Stimulated activated effector memory CD8-positive, alpha-beta T cell treated with anti-CD3 and anti-CD28 coated beads, Interleukin-12 subunit alpha, Interleukin-12 subunit beta, amount 100 ng/mL, for 72 hours (primary cell): ENCODE measurements at regions not wholly inside any gene's neighbourhood (a gene's known extent, or its start where the extent isn't known, plus 50 kb on each side); places are given as distances from the start of the nearest gene placed in this dataset.
"Not testable (repeated sequence)": the region's sequence is repeated elsewhere in the genome, so short reads cannot be mapped to it uniquely, and the experiment has no call there.

Source experiments
- ATAC-seq: fragments of 150-1000 bp; cut with Tn5 transposase; 2 replicates; pipeline ENCODE4 v1.10.0; 2021
- DNase-seq, 2 donors: peaks; one replicate each; pipeline ENCODE4 v3.0.0; 2021 to 2022; ENCODE audit warnings: low spot score in 2 of 2
- H3K27ac Mint-ChIP-seq: one replicate; pipeline ENCODE4 v1.8.0; 2022; ENCODE audit warnings: mild to moderate bottlenecking, mixed read lengths
- H3K36me3 Mint-ChIP-seq: one replicate; pipeline ENCODE4 v1.8.0; 2022; ENCODE audit warnings: mild to moderate bottlenecking, mixed read lengths
- H3K4me1 Mint-ChIP-seq: one replicate; pipeline ENCODE4 v1.8.0; 2022; ENCODE audit warnings: mixed read lengths
- H3K4me3 Mint-ChIP-seq: one replicate; pipeline ENCODE4 v1.8.0; 2022; ENCODE audit warnings: mild to moderate bottlenecking, mixed read lengths
- H3K9me3 Mint-ChIP-seq: one replicate; pipeline ENCODE4 v1.8.0; 2022; ENCODE audit warnings: mixed read lengths

DNA sequence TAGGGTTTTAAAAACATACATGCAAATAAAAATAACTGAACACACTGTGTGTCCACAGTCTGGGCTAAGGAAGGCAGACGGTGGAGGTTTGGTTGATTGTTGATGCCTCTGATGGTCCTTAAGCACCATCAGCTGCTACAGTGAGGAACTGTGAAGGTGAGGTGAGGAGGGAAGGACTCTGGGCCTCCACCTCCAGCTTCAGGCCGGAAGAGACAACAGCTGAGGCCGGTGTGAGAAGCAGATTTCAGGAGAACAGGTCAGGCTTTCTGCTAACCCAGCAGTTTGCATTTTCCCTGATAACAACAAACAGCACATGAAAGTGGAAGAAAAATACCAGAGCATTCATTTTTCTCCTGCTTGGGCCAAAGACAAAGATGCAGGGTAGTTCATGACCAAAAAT is 189.9 kb upstream of the AJAP1 start:
- ATAC-seq (no peak), DNase-seq (no peak)
- Mint-ChIP-seq H3K4me3 (no peak overlapping the region), H3K27ac (no peak overlapping the region), H3K4me1 (no peaks in the 10 kb centered on the region), H3K9me3 (no peaks in the 10 kb centered on the region), H3K36me3 (no peaks in the 10 kb centered on the region)

DNA sequence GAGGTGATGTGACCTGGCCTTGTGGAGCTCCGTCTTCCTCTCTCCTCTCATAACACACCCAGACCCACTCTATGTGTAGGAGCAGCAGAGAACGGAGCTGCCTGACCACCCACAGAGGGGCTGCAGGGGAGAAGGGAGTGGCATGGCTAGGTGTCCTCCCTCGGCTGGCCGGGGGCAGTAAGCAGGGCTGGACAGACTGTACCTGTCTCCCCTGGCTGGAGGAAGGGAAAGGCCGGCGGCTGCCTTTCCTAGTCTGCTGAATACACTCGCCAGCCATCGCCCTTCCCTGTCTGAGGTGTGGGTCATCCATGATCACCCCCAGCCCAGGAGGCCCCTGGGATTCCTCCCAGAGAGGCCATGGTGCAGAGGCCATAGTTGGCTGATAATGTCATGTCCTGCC is 187.2 kb upstream of the AJAP1 start:
- H3K4me1 Mint-ChIP-seq: no peaks in the 10 kb centered on the region
- H3K9me3 Mint-ChIP-seq: no peaks in the 10 kb centered on the region
- no peak for DNase-seq
- ATAC-seq: no peak
- H3K36me3 Mint-ChIP-seq: no peaks in the 10 kb centered on the region
- H3K4me3 Mint-ChIP-seq: no peak overlapping the region
- H3K27ac Mint-ChIP-seq: no peak overlapping the region

DNA sequence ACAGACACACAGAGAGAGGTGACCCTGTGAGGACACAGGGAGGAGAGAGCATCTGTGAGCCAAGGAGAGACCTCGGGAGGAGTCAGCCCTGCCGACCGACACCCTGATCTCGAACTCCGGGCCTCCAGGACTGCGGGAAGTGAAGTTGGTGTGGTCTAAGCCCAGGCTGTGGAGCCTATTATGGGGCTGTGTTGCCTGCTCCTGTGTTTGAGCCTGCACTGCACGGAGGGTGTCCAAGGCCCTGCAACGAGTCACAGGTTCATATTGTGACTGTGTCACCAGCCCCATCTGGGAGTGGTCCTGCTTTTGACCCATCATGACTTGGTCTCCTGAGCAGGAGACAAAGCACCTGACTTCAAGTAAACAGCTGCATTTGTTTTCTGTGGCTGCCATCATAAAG is 186.0 kb upstream of the AJAP1 start:
- ATAC-seq (peak; percentile 25), DNase-seq (no peak)
- Mint-ChIP-seq H3K4me3 (no peak overlapping the region), H3K9me3 (no peaks in the 10 kb centered on the region), H3K4me1 (no peaks in the 10 kb centered on the region), H3K36me3 (no peaks in the 10 kb centered on the region), H3K27ac (no peak overlapping the region)

DNA sequence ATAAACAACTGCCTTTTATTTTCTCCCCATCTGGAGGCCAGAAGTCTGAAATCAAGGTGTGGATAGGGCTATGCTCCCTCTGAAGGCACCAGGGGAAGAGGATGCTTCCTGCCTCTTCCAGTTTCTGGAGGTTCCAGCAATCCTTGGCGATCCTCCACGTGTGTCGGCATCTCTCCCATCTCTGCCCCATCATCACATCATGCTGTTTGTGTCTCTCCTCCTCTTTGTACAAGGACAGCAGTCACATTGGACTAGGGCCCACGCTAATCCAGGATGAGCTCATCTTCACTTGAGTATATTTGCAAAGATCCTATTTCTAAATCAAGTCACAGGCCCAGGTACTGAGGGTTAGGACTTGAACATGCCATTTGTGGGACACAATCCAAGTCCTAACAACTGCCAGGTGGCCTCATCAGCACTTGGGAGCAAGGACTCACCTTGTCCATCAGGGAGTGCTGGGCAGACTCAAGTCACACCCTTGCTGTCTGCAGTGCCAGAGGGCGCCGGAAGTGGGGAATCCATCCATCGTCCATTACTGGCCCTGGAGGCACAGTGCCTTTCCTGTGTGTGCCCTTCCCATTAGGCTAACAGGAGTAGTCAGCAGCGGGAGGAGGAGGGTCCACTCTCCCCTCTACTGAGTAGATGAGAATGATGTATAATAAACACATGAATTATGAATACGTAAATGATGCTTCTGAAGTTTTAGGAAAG is 185.4 kb upstream of the AJAP1 start:
- H3K4me3 Mint-ChIP-seq: no peak overlapping the region
- no peaks in the 10 kb centered on the region for H3K4me1 Mint-ChIP-seq
- DNase-seq (no peak), ATAC-seq (no peak)
- H3K36me3 Mint-ChIP-seq: no peaks in the 10 kb centered on the region
- H3K9me3 Mint-ChIP-seq: no peaks in the 10 kb centered on the region
- no peak overlapping the region for H3K27ac Mint-ChIP-seq

DNA sequence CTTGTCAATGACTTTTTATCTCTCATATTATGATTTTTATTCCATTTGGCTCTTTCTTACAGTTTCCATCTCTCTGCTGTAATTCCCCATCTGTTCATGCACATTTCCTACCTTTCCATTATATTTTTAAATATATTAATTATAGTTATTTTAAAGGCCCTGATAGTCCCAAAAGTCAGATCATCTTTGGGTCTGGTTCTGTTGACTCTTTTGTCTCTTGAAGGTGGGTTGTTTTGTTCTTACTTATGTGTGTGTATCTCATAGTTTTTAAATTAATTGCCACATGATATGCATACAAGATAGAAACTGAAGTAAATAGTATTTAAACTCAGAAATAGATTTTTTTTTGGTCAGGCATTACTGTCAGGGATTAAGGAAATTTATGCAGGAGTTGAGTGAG is 178.0 kb upstream of the AJAP1 start:
- Mint-ChIP-seq H3K4me1 (no peaks in the 10 kb centered on the region), H3K36me3 (no peaks in the 10 kb centered on the region), H3K4me3 (no peak overlapping the region), H3K9me3 (peaks cover 3% of the 10 kb centered on the region), H3K27ac (no peak overlapping the region)
- DNase-seq: no peak
- no peak for ATAC-seq

DNA sequence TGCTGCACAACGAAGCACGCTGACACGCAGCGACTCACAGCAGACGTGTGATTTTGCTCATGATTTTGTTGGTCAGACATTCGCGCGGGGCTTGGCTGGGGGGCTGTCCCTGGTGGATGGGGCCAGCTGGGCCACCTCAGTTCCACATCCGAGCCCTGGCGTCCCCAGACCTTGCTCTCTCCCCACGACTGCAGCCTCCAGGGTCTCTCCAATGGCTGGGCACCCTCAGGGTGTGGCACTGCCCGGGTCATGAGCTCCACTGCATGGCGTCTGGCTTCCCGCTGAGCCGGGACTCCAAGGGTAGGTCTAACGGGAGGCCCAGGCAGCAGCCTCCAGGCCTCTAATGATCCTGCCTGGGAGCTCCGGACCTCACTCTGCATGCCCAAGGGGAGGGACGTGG is 173.0 kb upstream of the AJAP1 start:
- no peak overlapping the region for H3K4me3 Mint-ChIP-seq
- no peaks in the 10 kb centered on the region for H3K36me3 Mint-ChIP-seq
- H3K4me1 Mint-ChIP-seq: no peaks in the 10 kb centered on the region
- H3K27ac Mint-ChIP-seq: no peak overlapping the region
- no peak for DNase-seq
- H3K9me3 Mint-ChIP-seq: peaks cover 3% of the 10 kb centered on the region
- ATAC-seq: no peak

DNA sequence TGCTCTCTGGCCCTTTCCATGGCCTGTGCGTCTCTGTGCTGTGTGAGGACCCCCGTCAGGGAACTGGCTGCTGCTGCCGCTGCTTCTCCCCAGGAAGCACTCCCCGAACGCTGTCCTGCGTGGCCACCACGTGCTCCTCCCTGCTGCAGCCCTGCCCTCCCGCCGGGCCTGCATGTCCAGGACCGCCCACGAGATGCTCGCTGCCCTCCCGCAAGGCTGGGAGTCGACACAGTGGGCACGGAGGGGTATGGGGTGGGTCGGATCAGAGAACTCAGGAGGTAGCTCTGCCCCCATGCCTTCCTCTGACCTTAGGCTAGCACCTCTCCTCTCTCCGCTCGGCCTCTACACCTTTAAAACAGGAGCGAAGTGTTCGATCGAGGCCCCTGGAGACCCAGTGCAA is 171.9 kb upstream of the AJAP1 start:
- no peak overlapping the region for H3K4me3 Mint-ChIP-seq
- no peaks in the 10 kb centered on the region for H3K4me1 Mint-ChIP-seq
- no peaks in the 10 kb centered on the region for H3K9me3 Mint-ChIP-seq
- no peak for DNase-seq
- ATAC-seq: no peak
- H3K27ac Mint-ChIP-seq: no peak overlapping the region
- no peaks in the 10 kb centered on the region for H3K36me3 Mint-ChIP-seq

DNA sequence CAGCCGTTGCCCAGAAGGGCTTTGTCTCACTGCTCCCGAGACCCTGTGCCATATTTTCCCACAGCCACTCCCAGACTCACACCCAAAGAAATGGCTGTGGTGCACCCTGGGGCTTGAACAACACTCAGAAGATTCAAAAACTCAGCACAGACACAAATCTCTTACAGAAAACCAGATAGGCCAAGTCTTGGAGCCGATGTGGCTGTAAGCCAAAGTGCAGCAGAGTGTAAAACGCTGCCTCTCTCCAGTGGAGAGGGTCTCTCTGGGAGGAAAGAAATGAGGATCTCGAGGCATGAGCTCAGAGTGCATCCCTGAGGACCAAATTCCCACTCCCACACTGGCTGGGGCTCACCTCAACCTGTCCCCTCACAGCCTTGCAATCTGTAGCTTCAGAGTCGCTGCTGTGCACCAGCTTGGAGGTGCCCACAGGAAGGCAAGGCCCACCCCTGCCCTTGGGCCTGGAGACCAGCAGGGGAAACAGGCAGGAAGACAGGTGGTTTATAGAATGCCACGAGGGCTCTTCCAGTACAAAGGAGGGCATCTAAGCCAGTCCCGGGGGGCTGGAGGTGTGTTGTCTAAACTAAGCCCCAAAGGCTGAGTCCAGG is 171.3 kb upstream of the AJAP1 start:
- Mint-ChIP-seq H3K36me3 (no peaks in the 10 kb centered on the region), H3K9me3 (no peaks in the 10 kb centered on the region), H3K4me1 (no peaks in the 10 kb centered on the region), H3K27ac (no peak overlapping the region), H3K4me3 (no peak overlapping the region)
- ATAC-seq: no peak
- DNase-seq: no peak

DNA sequence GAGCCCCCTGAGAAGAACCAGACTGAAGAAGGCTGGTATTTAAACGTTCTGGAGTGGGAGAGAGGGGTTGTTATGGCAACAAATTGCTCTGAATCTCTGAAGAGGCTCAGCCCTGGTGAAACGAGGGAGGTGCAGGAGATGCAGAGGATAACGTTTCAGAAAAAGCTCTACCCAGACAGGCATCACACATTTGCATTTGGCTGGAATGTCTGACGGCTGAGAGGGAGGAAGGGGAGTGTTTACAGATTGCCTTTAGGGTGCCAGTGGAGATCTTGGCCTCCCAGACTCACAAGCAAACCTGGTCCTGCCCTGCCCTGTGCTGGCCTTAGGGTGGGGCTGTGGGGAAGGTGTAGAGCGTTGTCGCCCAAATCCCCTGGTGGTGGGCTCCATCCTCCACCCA is 169.0 kb upstream of the AJAP1 start:
- no peaks in the 10 kb centered on the region for H3K9me3 Mint-ChIP-seq
- H3K4me3 Mint-ChIP-seq: no peak overlapping the region
- H3K36me3 Mint-ChIP-seq: no peaks in the 10 kb centered on the region
- no peaks in the 10 kb centered on the region for H3K4me1 Mint-ChIP-seq
- H3K27ac Mint-ChIP-seq: no peak overlapping the region
- DNase-seq (no peak), ATAC-seq (no peak)

DNA sequence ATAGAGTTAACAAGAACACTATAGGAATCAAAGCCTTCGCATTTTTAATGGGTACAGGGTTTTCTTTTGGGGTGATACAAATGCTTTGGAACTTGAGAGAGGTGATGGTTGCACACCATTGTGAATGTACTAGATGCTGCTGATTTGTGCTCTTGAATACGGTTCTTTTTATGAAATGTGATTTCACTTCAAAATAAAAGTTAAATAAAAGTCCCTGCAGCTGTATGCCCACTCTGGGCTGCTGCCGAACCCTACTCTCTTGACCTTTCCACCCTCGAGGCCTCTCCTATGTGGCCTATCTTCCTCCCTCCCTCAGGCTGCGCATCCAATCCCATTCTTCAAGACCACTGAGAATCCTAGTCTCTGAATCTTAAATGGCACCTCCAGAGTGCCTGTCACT is 168.5 kb upstream of the AJAP1 start:
- ATAC-seq: no peak
- H3K36me3 Mint-ChIP-seq: no peaks in the 10 kb centered on the region

DNA sequence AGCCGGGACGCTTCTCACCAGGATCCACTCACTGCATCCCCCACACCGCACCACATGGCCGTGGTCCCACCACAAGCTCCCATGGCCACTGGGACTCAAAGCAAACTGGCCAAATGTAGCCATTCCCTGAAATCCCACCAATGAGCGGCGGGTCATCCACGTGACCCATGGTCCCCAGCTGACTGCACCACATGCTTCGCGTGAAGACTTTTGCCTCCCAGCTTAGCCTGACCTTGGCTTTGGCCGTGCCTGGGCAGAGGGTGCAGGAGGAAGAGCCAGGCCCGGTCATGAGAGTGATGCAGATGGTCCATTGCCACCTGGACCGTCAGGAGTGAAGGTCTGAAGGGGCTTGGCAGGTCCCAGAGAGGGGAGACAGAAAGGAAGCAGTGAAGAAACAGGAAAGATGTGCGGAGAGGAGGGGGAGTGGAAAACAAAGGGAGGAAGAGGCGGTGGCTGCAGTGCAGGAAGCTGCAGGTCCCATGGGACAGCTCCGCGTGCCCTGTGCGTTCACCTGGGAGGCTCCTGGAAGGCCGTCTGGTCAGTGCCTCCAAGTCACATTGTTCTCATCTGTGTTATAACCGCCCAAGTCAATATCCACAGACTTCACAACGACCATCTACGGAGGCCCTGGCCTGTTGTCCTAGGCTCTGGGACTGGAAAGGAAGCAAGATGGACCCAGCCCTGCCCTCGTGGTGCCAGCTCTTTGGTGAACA is 167.8 kb upstream of the AJAP1 start:
- Mint-ChIP-seq H3K4me3 (no peak overlapping the region), H3K27ac (no peak overlapping the region), H3K4me1 (no peaks in the 10 kb centered on the region), H3K9me3 (peaks cover 4% of the 10 kb centered on the region), H3K36me3 (no peaks in the 10 kb centered on the region)
- ATAC-seq (no peak), DNase-seq (no peak)

More for the DNA sequence above, 168.5 kb upstream of the AJAP1 start:
- Mint-ChIP-seq H3K4me1 (no peaks in the 10 kb centered on the region), H3K9me3 (no peaks in the 10 kb centered on the region), H3K4me3 (no peak overlapping the region), H3K27ac (no peak overlapping the region)
- DNase-seq: no peak

DNA sequence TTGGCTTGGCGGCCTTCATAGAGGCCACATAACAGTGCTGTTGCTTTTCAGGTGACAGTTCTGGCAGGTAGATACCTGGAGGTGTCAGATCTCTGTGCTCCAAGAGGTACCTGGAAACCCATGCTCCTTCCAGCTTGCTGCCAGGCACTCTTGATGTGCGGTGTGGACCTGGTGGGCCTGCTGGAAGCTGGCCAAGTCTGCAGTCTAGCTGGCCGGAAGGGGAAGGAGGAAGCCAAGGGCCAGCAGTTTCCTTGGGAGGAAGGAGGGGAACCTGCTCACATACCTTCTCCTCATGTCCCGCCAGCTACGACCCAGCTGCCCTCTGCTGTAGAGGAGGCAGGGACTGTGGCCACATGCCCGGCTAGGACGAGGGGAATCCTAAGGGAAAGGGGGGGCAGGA is 166.4 kb upstream of the AJAP1 start:
- Mint-ChIP-seq H3K4me3 (no peak overlapping the region), H3K27ac (no peak overlapping the region), H3K36me3 (no peaks in the 10 kb centered on the region), H3K9me3 (peaks cover 4% of the 10 kb centered on the region), H3K4me1 (no peaks in the 10 kb centered on the region)
- ATAC-seq: no peak
- DNase-seq: no peak

DNA sequence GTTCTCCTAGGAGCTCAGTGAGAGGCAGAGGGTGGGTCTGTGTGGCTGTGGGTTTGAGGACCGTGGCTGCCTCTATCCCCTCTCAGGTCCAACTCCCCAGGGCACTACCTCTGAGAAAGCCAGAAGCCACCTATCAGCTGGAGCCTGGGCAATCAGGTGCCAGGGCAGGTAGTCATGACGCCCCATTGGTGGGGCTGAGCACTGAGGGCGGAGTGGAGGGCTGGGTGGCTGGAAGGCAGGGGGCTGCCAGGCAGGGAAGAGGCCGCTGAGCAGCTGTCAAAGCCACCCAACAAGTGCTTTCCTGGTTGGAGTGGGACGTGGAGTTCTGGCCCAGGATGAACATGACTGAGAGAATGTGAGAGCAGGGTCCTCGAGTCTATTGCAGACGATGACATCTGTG is 164.9 kb upstream of the AJAP1 start:
- no peak for ATAC-seq
- Mint-ChIP-seq H3K27ac (no peak overlapping the region), H3K4me1 (no peaks in the 10 kb centered on the region), H3K36me3 (no peaks in the 10 kb centered on the region), H3K4me3 (no peak overlapping the region), H3K9me3 (peaks cover 4% of the 10 kb centered on the region)
- no peak for DNase-seq

DNA sequence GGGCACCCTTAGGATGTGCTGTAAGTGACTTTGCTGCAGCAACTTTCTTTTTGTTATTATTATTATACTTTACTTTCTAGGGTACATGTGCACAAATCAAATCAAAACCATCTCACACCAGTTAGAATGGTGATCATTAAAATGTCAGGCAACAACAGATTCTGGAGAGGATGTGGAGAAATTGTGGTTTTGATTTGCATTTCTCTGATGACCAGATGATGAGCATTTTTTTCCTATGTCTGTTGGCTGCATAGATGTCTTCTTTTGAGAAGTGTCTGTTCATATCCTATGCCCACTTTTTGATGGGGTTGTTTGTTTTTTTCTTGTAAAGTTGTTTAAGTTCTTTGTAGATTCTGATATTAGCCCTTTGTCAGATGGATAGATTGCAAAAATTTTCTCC is 164.4 kb upstream of the AJAP1 start:
- not testable (repeated sequence) for H3K9me3 Mint-ChIP-seq, H3K27ac Mint-ChIP-seq, H3K4me1 Mint-ChIP-seq, H3K4me3 Mint-ChIP-seq, ATAC-seq, DNase-seq, H3K36me3 Mint-ChIP-seq

DNA sequence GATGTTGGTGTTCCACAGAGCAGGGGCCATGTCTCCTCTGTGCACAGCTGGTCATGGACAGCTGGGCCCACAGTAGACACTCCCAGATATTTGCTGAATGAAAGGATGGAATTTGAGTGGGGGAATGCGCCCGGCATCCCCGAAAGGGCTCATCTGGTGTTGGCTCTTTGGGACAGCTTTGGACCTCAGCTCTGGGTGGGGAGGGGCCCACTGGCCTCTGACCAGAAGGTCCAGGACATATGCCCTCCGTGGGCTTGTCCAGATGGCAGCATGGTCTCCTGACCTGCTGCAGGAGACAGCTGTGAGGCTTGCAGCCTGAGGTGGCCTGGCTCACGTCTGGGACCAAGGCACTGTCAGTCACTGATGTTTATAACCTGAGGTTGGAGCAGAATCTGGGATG is 160.4 kb upstream of the AJAP1 start:
- Mint-ChIP-seq H3K4me3 (no peak overlapping the region), H3K4me1 (no peaks in the 10 kb centered on the region), H3K27ac (no peak overlapping the region), H3K9me3 (peaks cover 4% of the 10 kb centered on the region), H3K36me3 (no peaks in the 10 kb centered on the region)
- DNase-seq (no peak), ATAC-seq (no peak)

DNA sequence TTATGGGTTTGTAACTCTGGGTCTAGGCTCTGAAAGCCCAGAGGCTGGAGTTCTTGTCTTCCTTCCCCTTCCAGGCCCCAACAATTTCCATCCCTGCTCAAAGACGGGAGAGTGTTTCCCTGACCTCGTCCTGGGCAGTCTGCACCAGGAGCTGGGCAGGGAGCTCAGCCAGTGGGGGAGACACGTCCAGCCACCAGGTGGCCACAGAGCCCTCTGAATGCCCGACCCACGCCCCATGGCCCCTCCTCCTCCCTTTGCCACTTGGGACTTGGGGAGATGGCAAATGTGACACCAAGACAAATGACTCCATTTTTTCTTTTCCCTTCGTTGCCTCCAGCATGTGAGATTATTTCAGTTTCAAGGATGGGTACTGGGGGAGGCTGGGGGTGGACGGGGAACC is 159.9 kb upstream of the AJAP1 start:
- DNase-seq: no peak
- no peak overlapping the region for H3K27ac Mint-ChIP-seq
- peaks cover 4% of the 10 kb centered on the region for H3K9me3 Mint-ChIP-seq
- no peak for ATAC-seq
- H3K36me3 Mint-ChIP-seq: no peaks in the 10 kb centered on the region
- no peak overlapping the region for H3K4me3 Mint-ChIP-seq
- H3K4me1 Mint-ChIP-seq: no peaks in the 10 kb centered on the region
